ENCODE measurements at regions not wholly inside any gene's neighbourhood (a gene's known extent, or its start where the extent isn't known, plus 50 kb on each side); places are given as distances from the start of the nearest gene placed in this dataset.

DNA sequence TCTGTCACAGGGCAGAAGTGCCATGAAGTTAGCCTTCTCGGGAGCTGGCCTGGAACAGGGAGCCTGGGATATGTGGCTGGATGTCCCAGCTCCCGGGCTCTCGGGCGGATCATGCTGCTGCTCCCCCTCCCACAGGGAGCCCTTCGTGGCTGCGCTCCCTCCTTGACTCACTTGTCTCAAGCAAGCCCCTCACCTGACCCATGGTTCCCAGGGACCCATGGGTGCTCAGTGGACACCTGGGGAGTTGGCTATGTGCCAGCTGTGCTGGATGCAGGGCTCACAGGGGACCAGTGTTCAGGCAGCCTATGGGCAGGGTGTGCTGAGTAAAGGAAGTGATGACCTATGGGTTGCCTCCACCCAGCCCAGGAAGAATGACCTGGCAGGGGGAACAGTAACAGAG is 213.1 kb upstream of the SGCG start:
- no peaks in the 10 kb centered on the region for H3K36me3 ChIP-seq
- no peak overlapping the region for H3K4me3 ChIP-seq
- H3K4me1 ChIP-seq, result no peaks in the 10 kb centered on the region
- TF ChIP-seq, protein P1, sequence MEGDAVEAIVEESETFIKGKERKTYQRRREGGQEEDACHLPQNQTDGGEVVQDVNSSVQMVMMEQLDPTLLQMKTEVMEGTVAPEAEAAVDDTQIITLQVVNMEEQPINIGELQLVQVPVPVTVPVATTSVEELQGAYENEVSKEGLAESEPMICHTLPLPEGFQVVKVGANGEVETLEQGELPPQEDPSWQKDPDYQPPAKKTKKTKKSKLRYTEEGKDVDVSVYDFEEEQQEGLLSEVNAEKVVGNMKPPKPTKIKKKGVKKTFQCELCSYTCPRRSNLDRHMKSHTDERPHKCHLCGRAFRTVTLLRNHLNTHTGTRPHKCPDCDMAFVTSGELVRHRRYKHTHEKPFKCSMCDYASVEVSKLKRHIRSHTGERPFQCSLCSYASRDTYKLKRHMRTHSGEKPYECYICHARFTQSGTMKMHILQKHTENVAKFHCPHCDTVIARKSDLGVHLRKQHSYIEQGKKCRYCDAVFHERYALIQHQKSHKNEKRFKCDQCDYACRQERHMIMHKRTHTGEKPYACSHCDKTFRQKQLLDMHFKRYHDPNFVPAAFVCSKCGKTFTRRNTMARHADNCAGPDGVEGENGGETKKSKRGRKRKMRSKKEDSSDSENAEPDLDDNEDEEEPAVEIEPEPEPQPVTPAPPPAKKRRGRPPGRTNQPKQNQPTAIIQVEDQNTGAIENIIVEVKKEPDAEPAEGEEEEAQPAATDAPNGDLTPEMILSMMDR (IDR thresholded peaks at IDR 0.05), result no peak
- no peak for DNase-seq (ENCODE audit: low spot score)
- no peak overlapping the region for H3K27ac ChIP-seq
- H3K27me3 ChIP-seq, result no peaks in the 10 kb centered on the region
- H3K9me3 ChIP-seq, result no peaks in the 10 kb centered on the region

DNA sequence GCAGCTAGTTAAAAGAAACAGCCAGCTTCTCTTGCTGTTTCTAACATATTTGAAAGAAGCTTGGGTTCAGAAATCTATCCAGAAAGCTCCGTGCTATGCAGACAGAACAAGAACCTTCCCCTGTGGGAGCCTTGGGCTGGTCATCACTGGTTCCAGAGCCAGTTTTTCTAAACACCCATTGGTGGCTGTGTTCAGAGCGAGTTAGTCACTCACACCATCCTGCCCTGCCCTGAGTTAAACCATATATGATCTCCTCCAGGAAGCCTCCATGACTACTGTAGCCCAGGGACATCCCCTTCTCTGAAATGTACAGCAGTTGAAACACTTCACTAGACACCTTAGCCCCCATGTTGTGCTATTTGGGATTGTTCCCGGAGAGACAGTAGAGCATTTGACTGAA is 200.8 kb upstream of the SGCG start:
- Histone ChIP-seq H3K27me3 (no peaks in the 10 kb centered on the region), H3K4me1 (no peaks in the 10 kb centered on the region), H3K9me3 (no peaks in the 10 kb centered on the region), H3K27ac (no peak overlapping the region), H3K4me3 (no peak overlapping the region), H3K36me3 (no peaks in the 10 kb centered on the region)
- TF ChIP-seq, protein P1 (IDR thresholded peaks at IDR 0.05), result no peak
- DNase-seq (ENCODE audit: low spot score), result no peak

DNA sequence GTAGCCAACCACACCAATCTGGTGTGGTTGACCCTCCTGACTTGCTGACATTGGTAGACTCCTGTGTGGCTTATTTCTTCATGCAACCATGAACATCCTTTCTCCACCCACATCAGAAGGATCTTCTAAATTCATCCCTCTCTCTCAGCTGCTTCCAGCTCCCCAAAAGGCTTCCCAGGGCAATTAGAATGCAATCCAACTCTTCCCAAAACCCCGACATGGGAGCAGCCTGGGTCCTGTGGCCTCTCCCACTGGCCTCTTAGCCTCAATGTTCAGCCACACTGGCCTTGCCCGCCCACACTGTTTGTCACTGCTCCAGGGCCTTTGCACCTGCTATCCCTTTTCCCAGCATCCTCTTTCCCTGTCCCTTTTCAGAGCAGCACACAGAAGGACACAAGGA is 199.8 kb upstream of the SGCG start:
- DNase-seq (ENCODE audit: low spot score), result no peak
- TF ChIP-seq, protein P1 (IDR thresholded peaks at IDR 0.05), result no peak
- no peak overlapping the region for H3K4me3 ChIP-seq
- H3K27ac ChIP-seq, result no peak overlapping the region
- H3K36me3 ChIP-seq, result no peaks in the 10 kb centered on the region
- no peaks in the 10 kb centered on the region for H3K27me3 ChIP-seq
- H3K9me3 ChIP-seq, result no peaks in the 10 kb centered on the region
- H3K4me1 ChIP-seq, result no peaks in the 10 kb centered on the region

DNA sequence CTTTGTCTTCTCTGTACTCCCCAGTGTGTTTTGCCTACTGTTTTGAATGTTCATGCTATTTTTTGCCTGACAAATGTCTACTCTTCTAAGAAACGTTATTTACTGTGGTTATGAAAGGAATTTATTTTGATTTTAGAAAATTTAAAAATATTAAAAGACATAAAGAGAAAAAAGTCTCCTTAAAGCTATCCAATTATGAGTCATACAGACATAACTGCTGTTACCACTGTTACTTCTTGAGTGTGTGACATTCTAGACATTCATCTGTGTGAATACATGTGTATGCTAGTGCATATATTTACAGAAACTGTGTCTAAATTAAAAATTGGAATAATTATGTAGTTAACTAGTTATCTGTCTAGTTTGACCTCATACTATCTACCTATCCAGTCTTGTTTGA is 187.6 kb upstream of the SGCG start:
- no peaks in the 10 kb centered on the region for H3K4me1 ChIP-seq

DNA sequence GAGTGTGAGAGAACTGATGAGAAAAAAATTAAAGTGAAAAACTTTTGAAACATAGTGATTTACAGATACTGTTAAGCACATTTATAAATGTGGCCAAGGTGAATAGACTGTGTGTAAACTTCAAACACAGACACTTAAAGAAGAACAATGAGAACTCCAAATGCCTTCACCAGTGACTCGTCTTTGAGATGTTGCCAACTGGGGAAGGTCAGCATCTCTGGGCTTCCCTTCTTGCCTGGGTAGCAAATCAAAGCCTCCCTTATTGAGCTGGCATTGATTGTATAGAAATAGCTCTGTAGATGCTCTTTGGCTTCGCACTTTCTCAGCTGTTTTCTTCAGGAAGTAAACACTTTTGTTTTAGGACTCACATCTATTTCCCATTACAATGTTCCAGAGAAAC is 177.3 kb upstream of the SGCG start:
- Histone ChIP-seq H3K36me3 (no peaks in the 10 kb centered on the region), H3K4me3 (no peak overlapping the region), H3K27me3 (no peaks in the 10 kb centered on the region), H3K4me1 (peaks cover 0 to 12% of the 10 kb centered on the region in 2 donors), H3K27ac (no peak overlapping the region), H3K9me3 (peaks cover 0 to 13% of the 10 kb centered on the region in 2 donors)
- DNase-seq (ENCODE audit: low spot score), result no peak
- TF ChIP-seq, protein P1 (IDR thresholded peaks at IDR 0.05), result no peak

More for the DNA sequence above, 187.6 kb upstream of the SGCG start:
- no peaks in the 10 kb centered on the region for H3K36me3 ChIP-seq
- H3K9me3 ChIP-seq, result no peaks in the 10 kb centered on the region
- no peak overlapping the region for H3K4me3 ChIP-seq
- no peaks in the 10 kb centered on the region for H3K27me3 ChIP-seq
- TF ChIP-seq, protein P1 (IDR thresholded peaks at IDR 0.05), result no peak
- H3K27ac ChIP-seq, result no peak overlapping the region
- DNase-seq (ENCODE audit: low spot score), result no peak

DNA sequence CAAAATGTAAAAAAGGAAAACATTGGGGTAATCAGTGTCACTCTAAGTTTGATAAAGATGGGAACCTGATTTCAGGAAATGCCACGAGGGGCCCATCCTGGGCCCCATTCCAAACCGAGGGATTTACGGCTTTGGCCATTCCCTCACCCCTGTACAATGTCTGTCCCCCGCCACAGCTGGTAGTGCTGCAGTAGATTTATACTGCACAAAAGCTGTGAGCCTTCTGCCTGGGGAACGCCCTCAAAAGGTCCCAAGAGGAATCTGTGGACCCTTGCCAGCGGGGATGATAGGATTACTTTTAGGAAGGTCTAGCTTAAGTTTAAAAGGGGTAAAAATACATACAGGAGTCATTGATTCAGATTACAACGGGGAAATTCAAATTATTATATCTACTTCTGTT is 173.4 kb upstream of the SGCG start:
- Histone ChIP-seq H3K27me3 (no peaks in the 10 kb centered on the region), H3K4me3 (no peak overlapping the region), H3K36me3 (no peaks in the 10 kb centered on the region), H3K27ac (no peak overlapping the region), H3K4me1 (peaks cover 0 to 12% of the 10 kb centered on the region in 2 donors), H3K9me3 (peaks cover 0 to 2% of the 10 kb centered on the region in 2 donors)
- TF ChIP-seq, protein P1 (IDR thresholded peaks at IDR 0.05), result no peak
- no peak for DNase-seq (ENCODE audit: low spot score)

All from right atrium auricular region (tissue), 2 donors.